ENCODE measurements at regions not wholly inside any gene's neighbourhood (a gene's known extent, or its start where the extent isn't known, plus 50 kb on each side); places are given as distances from the start of the nearest gene placed in this dataset.

GRCh38 chr1:29426701-29427279, 190.5 kb downstream of the PTPRU start:
- CTCF ChIA-PET: no interaction called here

DNA sequence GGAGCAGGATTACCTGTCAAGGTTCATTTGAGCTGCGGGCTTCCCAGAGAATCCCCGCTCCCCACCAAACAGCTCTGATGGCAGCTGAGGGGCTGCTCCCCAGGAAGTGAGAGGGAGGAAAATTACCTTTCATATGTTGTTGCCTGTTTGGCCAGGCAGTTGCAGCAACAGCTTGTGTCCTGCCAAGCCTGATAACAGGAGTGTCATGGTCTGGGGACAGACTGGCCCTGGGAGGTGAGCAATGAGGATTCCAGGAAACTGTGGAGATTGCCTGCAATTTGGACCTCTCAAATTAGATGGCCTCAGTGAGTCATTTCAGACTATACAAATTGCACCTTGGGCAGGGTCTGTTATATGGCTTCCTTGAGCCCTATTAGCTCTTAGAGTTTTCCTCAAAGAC, 189.3 kb downstream of the PTPRU start:
- 0 out of 2 replicates have a peak, but pooled peaks cover 8% of the 10 kb centered on the region for H3K27me3 ChIP-seq (ENCODE audit: insufficient read depth, low read length)
- no peaks in the 10 kb centered on the region for H3K9me3 ChIP-seq (ENCODE audit: control insufficient read depth in 1 of 2, insufficient read depth in 1 of 2, low read depth in 1 of 2, low read length in 2 of 2)
- DNase-seq (ENCODE audit: low read depth, low spot score) (no peak), ATAC-seq (peak; percentile 58; the same call in 1 of the 2 replicates)
- H2AFZ ChIP-seq (ENCODE audit: low read depth, low read length, poor library complexity, severe bottlenecking): no peak overlapping the region
- ChIA-PET POLR2A (no interaction called here), CTCF (interaction anchor here (2.1 kb wide), 1 partner anchor 10 kb away, joined by 6 read pairs; no protein-coding TSS in a partner anchor), RAD21 (ENCODE audit: low non-redundant PET in 1 of 2, low total read pairs in 2 of 2, uncharacterized antibody in 2 of 2, unreplicated experiment in 2 of 2) (no interaction called here)
- H3K27ac ChIP-seq (ENCODE audit: low read depth, low read length): no peak overlapping the region
- no peak overlapping the region for H3K9ac ChIP-seq (ENCODE audit: low read length)
- no peak overlapping the region for H3K4me2 ChIP-seq (ENCODE audit: low read length)
- intact Hi-C loops (cut with micrococcal nuclease): no loop called here
- no peaks in the 10 kb centered on the region for H3K9me2 ChIP-seq (ENCODE audit: insufficient read depth)
- no peak overlapping the region for H3K4me3 ChIP-seq (replicated peaks in 1 of 2; ENCODE audit: low read depth in 1 of 2, low read length in 2 of 2)
- H4K20me1 ChIP-seq (ENCODE audit: insufficient read depth): no peaks in the 10 kb centered on the region
- BruUV-seq (replicated peaks): no TSS peak
- H3K79me2 ChIP-seq (ENCODE audit: insufficient read depth, low read length): no peaks in the 10 kb centered on the region
- H3K4me1 ChIP-seq (ENCODE audit: control insufficient read depth in 1 of 2, insufficient read depth in 2 of 2, low read length in 2 of 2): no peaks in the 10 kb centered on the region
- no peaks in the 10 kb centered on the region for H3K36me3 ChIP-seq (ENCODE audit: control insufficient read depth in 1 of 2, insufficient read depth in 2 of 2, low read length in 2 of 2)
- TF ChIP-seq, protein P1, sequence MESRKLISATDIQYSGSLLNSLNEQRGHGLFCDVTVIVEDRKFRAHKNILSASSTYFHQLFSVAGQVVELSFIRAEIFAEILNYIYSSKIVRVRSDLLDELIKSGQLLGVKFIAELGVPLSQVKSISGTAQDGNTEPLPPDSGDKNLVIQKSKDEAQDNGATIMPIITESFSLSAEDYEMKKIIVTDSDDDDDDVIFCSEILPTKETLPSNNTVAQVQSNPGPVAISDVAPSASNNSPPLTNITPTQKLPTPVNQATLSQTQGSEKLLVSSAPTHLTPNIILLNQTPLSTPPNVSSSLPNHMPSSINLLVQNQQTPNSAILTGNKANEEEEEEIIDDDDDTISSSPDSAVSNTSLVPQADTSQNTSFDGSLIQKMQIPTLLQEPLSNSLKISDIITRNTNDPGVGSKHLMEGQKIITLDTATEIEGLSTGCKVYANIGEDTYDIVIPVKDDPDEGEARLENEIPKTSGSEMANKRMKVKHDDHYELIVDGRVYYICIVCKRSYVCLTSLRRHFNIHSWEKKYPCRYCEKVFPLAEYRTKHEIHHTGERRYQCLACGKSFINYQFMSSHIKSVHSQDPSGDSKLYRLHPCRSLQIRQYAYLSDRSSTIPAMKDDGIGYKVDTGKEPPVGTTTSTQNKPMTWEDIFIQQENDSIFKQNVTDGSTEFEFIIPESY (IDR thresholded peaks at IDR 0.05; ENCODE audit: extremely low read depth, insufficient replicate concordance, low read length): no peak
- TF ChIP-seq, protein P2, sequence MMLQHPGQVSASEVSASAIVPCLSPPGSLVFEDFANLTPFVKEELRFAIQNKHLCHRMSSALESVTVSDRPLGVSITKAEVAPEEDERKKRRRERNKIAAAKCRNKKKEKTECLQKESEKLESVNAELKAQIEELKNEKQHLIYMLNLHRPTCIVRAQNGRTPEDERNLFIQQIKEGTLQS (IDR thresholded peaks at IDR 0.05): no peak
- TF ChIP-seq EZH2 (IDR thresholded peaks at IDR 0.05): no peak
- no peak for TF ChIP-seq RAD21 (IDR thresholded peaks at IDR 0.05; ENCODE audit: low read depth)
- TF ChIP-seq ZNF274 (IDR thresholded peaks at IDR 0.05; ENCODE audit: low read depth, low read length): no peak
- TF ChIP-seq CTCF (IDR thresholded peaks at IDR 0.05 in 2 of 3, conservative IDR thresholded peaks at IDR 0.05 in 1 of 3; ENCODE audit: borderline replicate concordance in 1 of 3, insufficient read depth in 1 of 3, low read depth in 2 of 3, low read length in 2 of 3): no peak
- TF ChIP-seq POLR2A (IDR thresholded peaks at IDR 0.05; ENCODE audit: borderline replicate concordance, extremely low read depth, insufficient read depth, insufficient read length): no peak
- TF ChIP-seq ZFX (IDR thresholded peaks at IDR 0.05): no peak
- no peak for TF ChIP-seq FOSL1 (IDR thresholded peaks at IDR 0.05; ENCODE audit: low read depth)
- TF ChIP-seq, protein P3, sequence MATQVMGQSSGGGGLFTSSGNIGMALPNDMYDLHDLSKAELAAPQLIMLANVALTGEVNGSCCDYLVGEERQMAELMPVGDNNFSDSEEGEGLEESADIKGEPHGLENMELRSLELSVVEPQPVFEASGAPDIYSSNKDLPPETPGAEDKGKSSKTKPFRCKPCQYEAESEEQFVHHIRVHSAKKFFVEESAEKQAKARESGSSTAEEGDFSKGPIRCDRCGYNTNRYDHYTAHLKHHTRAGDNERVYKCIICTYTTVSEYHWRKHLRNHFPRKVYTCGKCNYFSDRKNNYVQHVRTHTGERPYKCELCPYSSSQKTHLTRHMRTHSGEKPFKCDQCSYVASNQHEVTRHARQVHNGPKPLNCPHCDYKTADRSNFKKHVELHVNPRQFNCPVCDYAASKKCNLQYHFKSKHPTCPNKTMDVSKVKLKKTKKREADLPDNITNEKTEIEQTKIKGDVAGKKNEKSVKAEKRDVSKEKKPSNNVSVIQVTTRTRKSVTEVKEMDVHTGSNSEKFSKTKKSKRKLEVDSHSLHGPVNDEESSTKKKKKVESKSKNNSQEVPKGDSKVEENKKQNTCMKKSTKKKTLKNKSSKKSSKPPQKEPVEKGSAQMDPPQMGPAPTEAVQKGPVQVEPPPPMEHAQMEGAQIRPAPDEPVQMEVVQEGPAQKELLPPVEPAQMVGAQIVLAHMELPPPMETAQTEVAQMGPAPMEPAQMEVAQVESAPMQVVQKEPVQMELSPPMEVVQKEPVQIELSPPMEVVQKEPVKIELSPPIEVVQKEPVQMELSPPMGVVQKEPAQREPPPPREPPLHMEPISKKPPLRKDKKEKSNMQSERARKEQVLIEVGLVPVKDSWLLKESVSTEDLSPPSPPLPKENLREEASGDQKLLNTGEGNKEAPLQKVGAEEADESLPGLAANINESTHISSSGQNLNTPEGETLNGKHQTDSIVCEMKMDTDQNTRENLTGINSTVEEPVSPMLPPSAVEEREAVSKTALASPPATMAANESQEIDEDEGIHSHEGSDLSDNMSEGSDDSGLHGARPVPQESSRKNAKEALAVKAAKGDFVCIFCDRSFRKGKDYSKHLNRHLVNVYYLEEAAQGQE (IDR thresholded peaks at IDR 0.05; ENCODE audit: low read depth): no peak
- TF ChIP-seq EZH2phosphoT487 (IDR thresholded peaks at IDR 0.05; ENCODE audit: borderline replicate concordance): no peak

More at GRCh38 chr1:29426701-29427279, 190.5 kb downstream of the PTPRU start:
- H2AFZ ChIP-seq (ENCODE audit: low read depth, low read length, poor library complexity, severe bottlenecking): no peak overlapping the region
- 0 out of 2 replicates have a peak, but pooled peaks cover 4% of the 10 kb centered on the region for H3K27me3 ChIP-seq (ENCODE audit: insufficient read depth, low read length)
- no peaks in the 10 kb centered on the region for H4K20me1 ChIP-seq (ENCODE audit: insufficient read depth)
- no peak overlapping the region for H3K9ac ChIP-seq (ENCODE audit: low read length)
- DNase-seq (ENCODE audit: low read depth, low spot score): no peak
- H3K9me2 ChIP-seq (ENCODE audit: insufficient read depth): no peaks in the 10 kb centered on the region
- intact Hi-C loops (cut with micrococcal nuclease): no loop called here
- no peak overlapping the region for H3K4me2 ChIP-seq (ENCODE audit: low read length)
- ChIA-PET RAD21 (ENCODE audit: low non-redundant PET in 1 of 2, low total read pairs in 2 of 2, uncharacterized antibody in 2 of 2, unreplicated experiment in 2 of 2) (no interaction called here), POLR2A (no interaction called here)
- H3K9me3 ChIP-seq (ENCODE audit: control insufficient read depth in 1 of 2, insufficient read depth in 1 of 2, low read depth in 1 of 2, low read length in 2 of 2): no peaks in the 10 kb centered on the region
- no peak overlapping the region for H3K4me3 ChIP-seq (replicated peaks in 1 of 2; ENCODE audit: low read depth in 1 of 2, low read length in 2 of 2)
- H3K4me1 ChIP-seq (ENCODE audit: control insufficient read depth in 1 of 2, insufficient read depth in 2 of 2, low read length in 2 of 2): no peaks in the 10 kb centered on the region
- no TSS peak for BruUV-seq (replicated peaks)
- TF ChIP-seq SRF (IDR thresholded peaks at IDR 0.05; ENCODE audit: low read depth) (no peak), YY1 (IDR thresholded peaks at IDR 0.05; ENCODE audit: extremely low read depth, insufficient replicate concordance, low read depth, low read length) (no peak), EGR1 (IDR thresholded peaks at IDR 0.05; ENCODE audit: low read depth) (no peak)
- H3K27ac ChIP-seq (ENCODE audit: low read depth, low read length): no peak overlapping the region
- H3K36me3 ChIP-seq (ENCODE audit: control insufficient read depth in 1 of 2, insufficient read depth in 2 of 2, low read length in 2 of 2): no peaks in the 10 kb centered on the region
- no peaks in the 10 kb centered on the region for H3K79me2 ChIP-seq (ENCODE audit: insufficient read depth, low read length)
- ATAC-seq: no peak

All from HCT116 (cell line).